GM12878 (cell line): ENCODE measurements at regions not wholly inside any gene's neighbourhood (a gene's known extent, or its start where the extent isn't known, plus 50 kb on each side); places are given as distances from the start of the nearest gene placed in this dataset.

ENCODE experiments used
- ASH2L ChIP-seq: fragments of 300-600, 200-600 bp; sonication (generic); IDR thresholded peaks from 2 replicates; pipeline ENCODE4 v1.6.1; 2017; ENCODE audit warnings: low read depth, mild to moderate bottlenecking, borderline replicate concordance
- EZH2 ChIP-seq: IDR thresholded peaks from 2 replicates; pipeline ENCODE4 v1.6.1; 2012; ENCODE audit warnings: low read depth, mild to moderate bottlenecking, control low read depth, inconsistent platforms, low read length, borderline replicate concordance; ENCODE audit not compliant: control insufficient read depth
- HDGF ChIP-seq: fragments of 450-650 bp; IDR thresholded peaks from 2 replicates; pipeline ENCODE4 v1.6.1; 2016; ENCODE audit warnings: antibody characterized with exemption
- MXI1 ChIP-seq: fragments of 150-350 bp; IDR thresholded peaks from 2 replicates; pipeline ENCODE4 v1.6.1; 2011; ENCODE audit warnings: low read depth, mild to moderate bottlenecking, inconsistent platforms, low read length, improper control_type of control experiment
- NFYB ChIP-seq: IDR thresholded peaks from 2 replicates; pipeline ENCODE4 v1.6.1; 2011; ENCODE audit warnings: low read depth, mild to moderate bottlenecking, low read length, improper control_type of control experiment, moderate library complexity; ENCODE audit not compliant: insufficient read depth
- NKRF ChIP-seq: fragments of 450-650 bp; conservative IDR thresholded peaks from 2 replicates; pipeline ENCODE4 v1.6.1; 2017; ENCODE audit warnings: mild to moderate bottlenecking, moderate library complexity
- POLR2A ChIP-seq: IDR thresholded peaks from 2 replicates; pipeline ENCODE4 v1.6.1; 2011; ENCODE audit warnings: low read depth, mild to moderate bottlenecking, low read length
- POLR2AphosphoS5 ChIP-seq: IDR thresholded peaks from 2 replicates; pipeline ENCODE4 v1.6.1; 2011; ENCODE audit warnings: mild to moderate bottlenecking, low read length, inconsistent platforms
- RFX5 ChIP-seq: IDR thresholded peaks from 2 replicates; pipeline ENCODE4 v1.6.1; 2011; ENCODE audit warnings: low read depth, low read length, improper control_type of control experiment
- SUPT20H ChIP-seq: IDR thresholded peaks from 2 replicates; pipeline ENCODE4 v1.6.1; 2011; ENCODE audit warnings: low read depth, mild to moderate bottlenecking, low read length, moderate library complexity, borderline replicate concordance; ENCODE audit not compliant: control insufficient read depth
- TAF1 ChIP-seq: IDR thresholded peaks from 2 replicates; pipeline ENCODE4 v1.6.1; 2011; ENCODE audit warnings: mild to moderate bottlenecking, low read depth, low read length, borderline replicate concordance
- ZNF217 ChIP-seq: fragments of 450-650 bp; IDR thresholded peaks from 2 replicates; pipeline ENCODE4 v1.6.1; 2017; ENCODE audit warnings: antibody characterized with exemption, mild to moderate bottlenecking
- TF ChIP-seq, protein P1 (sequence below), 3 experiments: IDR thresholded peaks in 2 of 3; conservative IDR thresholded peaks in 1 of 3; 2 replicates each; pipeline ENCODE4 v1.5.1; 2011; ENCODE audit warnings: low read depth in 3 of 3, low read length in 3 of 3, mild to moderate bottlenecking in 3 of 3, control low read depth in 2 of 3, moderate library complexity in 2 of 3, inconsistent platforms in 1 of 3, mixed read lengths in 1 of 3; ENCODE audit not compliant: control insufficient read depth in 2 of 3, insufficient read depth in 1 of 3; ENCODE audit errors: extremely low read depth in 1 of 3

- TF ChIP-seq ZNF217 (no peak), POLR2A (no peak), POLR2AphosphoS5 (no peak), MXI1 (no peak), NFYB (no peak), EZH2 (no peak), RFX5 (no peak), ASH2L (no peak), TAF1 (no peak), SUPT20H (no peak), NKRF (no peak), HDGF (no peak)
- TF ChIP-seq, protein P1, sequence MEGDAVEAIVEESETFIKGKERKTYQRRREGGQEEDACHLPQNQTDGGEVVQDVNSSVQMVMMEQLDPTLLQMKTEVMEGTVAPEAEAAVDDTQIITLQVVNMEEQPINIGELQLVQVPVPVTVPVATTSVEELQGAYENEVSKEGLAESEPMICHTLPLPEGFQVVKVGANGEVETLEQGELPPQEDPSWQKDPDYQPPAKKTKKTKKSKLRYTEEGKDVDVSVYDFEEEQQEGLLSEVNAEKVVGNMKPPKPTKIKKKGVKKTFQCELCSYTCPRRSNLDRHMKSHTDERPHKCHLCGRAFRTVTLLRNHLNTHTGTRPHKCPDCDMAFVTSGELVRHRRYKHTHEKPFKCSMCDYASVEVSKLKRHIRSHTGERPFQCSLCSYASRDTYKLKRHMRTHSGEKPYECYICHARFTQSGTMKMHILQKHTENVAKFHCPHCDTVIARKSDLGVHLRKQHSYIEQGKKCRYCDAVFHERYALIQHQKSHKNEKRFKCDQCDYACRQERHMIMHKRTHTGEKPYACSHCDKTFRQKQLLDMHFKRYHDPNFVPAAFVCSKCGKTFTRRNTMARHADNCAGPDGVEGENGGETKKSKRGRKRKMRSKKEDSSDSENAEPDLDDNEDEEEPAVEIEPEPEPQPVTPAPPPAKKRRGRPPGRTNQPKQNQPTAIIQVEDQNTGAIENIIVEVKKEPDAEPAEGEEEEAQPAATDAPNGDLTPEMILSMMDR (IDR thresholded peaks at IDR 0.05 in 2 of 3, conservative IDR thresholded peaks at IDR 0.05 in 1 of 3; ENCODE audit: control insufficient read depth in 2 of 3, extremely low read depth in 1 of 3, insufficient read depth in 1 of 3, low read depth in 3 of 3, low read length in 3 of 3) = no peak
Measured at GRCh38 chr11:134752964-134753770, 341.1 kb upstream of the B3GAT1 start.
